Chondrocyte (in vitro differentiated cells): ENCODE measurements at regions not wholly inside any gene's neighbourhood (a gene's known extent, or its start where the extent isn't known, plus 50 kb on each side); places are given as distances from the start of the nearest gene placed in this dataset.

Experiments used
- DNase-seq: peaks from one replicate; pipeline ENCODE4 v3.0.0; 2021; ENCODE audit warnings: mixed read lengths, low spot score
- H3K27ac Mint-ChIP-seq: one replicate; pipeline ENCODE4 v1.8.0; 2021; ENCODE audit warnings: mild to moderate bottlenecking, moderate library complexity, mixed read lengths; ENCODE audit not compliant: unreplicated experiment
- H3K27me3 Mint-ChIP-seq: 2 replicates; pipeline ENCODE4 v1.8.0; 2021; ENCODE audit warnings: low read depth, mixed read lengths
- H3K36me3 Mint-ChIP-seq: 2 replicates; pipeline ENCODE4 v1.8.0; 2021; ENCODE audit warnings: low read depth, mixed read lengths
- H3K4me1 Mint-ChIP-seq: 2 replicates; pipeline ENCODE4 v1.8.0; 2021; ENCODE audit warnings: low read depth, mild to moderate bottlenecking, mixed read lengths
- H3K4me3 Mint-ChIP-seq: one replicate; pipeline ENCODE4 v1.8.0; 2021; ENCODE audit warnings: mild to moderate bottlenecking, moderate library complexity, mixed read lengths; ENCODE audit not compliant: unreplicated experiment
- H3K9me3 Mint-ChIP-seq: 2 replicates; pipeline ENCODE4 v1.8.0; 2021; ENCODE audit warnings: low read depth, mixed read lengths
- TF ChIP-seq, protein P1 (sequence below): fragments of 200-600 bp; sonication (generic); IDR thresholded peaks from 2 replicates; pipeline ENCODE4 v1.5.0; 2021; ENCODE audit warnings: antibody characterized with exemption, mild to moderate bottlenecking, moderate library complexity

GRCh38 chr6:3594201-3594600, 137.4 kb upstream of the SLC22A23 start:
- peaks cover 9% of the 10 kb centered on the region for H3K9me3 Mint-ChIP-seq
- no peaks in the 10 kb centered on the region for H3K27me3 Mint-ChIP-seq
- peaks cover 1% of the 10 kb centered on the region for H3K36me3 Mint-ChIP-seq
- H3K4me3 Mint-ChIP-seq = no peak overlapping the region
- H3K27ac Mint-ChIP-seq = no peak overlapping the region
- peaks cover 18% of the 10 kb centered on the region for H3K4me1 Mint-ChIP-seq
- TF ChIP-seq, protein P1, sequence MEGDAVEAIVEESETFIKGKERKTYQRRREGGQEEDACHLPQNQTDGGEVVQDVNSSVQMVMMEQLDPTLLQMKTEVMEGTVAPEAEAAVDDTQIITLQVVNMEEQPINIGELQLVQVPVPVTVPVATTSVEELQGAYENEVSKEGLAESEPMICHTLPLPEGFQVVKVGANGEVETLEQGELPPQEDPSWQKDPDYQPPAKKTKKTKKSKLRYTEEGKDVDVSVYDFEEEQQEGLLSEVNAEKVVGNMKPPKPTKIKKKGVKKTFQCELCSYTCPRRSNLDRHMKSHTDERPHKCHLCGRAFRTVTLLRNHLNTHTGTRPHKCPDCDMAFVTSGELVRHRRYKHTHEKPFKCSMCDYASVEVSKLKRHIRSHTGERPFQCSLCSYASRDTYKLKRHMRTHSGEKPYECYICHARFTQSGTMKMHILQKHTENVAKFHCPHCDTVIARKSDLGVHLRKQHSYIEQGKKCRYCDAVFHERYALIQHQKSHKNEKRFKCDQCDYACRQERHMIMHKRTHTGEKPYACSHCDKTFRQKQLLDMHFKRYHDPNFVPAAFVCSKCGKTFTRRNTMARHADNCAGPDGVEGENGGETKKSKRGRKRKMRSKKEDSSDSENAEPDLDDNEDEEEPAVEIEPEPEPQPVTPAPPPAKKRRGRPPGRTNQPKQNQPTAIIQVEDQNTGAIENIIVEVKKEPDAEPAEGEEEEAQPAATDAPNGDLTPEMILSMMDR = no peak
- no peak for DNase-seq

GRCh38 chr6:3593161-3593560, 136.3 kb upstream of the SLC22A23 start:
- no peaks in the 10 kb centered on the region for H3K9me3 Mint-ChIP-seq
- no peak overlapping the region for H3K4me3 Mint-ChIP-seq
- no peaks in the 10 kb centered on the region for H3K36me3 Mint-ChIP-seq
- DNase-seq = no peak
- no peak overlapping the region for H3K27ac Mint-ChIP-seq
- TF ChIP-seq, protein P1 = no peak
- no peaks in the 10 kb centered on the region for H3K27me3 Mint-ChIP-seq
- peaks cover 18% of the 10 kb centered on the region for H3K4me1 Mint-ChIP-seq

DNA sequence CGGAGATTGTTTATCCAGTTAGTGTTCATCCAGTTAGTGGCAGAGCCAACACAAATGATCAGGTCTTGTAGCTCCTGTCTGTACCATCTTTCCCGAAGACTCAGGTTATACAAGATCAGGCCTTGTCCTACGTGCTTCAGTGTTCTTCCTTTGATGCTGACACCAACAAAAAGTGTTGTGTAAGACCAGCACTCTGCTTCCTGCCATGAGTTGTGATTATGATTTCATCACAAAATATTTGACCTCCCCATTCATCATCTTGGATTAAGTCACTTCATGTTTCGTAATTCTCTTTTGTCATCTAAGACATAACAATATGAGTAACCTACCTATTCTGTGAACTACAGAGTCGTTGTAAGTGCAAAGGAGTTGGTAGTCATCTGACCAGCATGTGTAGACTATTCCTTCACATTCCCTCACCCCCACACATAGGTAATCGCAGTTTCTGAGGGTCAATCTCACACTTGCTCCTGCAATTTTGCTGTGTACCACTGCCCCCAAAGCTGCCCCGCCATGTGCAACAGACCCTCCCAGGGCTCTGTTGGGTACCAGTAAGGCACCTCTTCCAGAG, 135.6 kb upstream of the SLC22A23 start:
- H3K4me1 Mint-ChIP-seq = peaks cover 18% of the 10 kb centered on the region
- H3K27me3 Mint-ChIP-seq = no peaks in the 10 kb centered on the region
- peaks cover 5% of the 10 kb centered on the region for H3K9me3 Mint-ChIP-seq
- DNase-seq = no peak
- peak overlapping the region; percentile 32 for H3K27ac Mint-ChIP-seq
- no peak overlapping the region for H3K4me3 Mint-ChIP-seq
- no peaks in the 10 kb centered on the region for H3K36me3 Mint-ChIP-seq
- TF ChIP-seq, protein P1 = no peak

DNA sequence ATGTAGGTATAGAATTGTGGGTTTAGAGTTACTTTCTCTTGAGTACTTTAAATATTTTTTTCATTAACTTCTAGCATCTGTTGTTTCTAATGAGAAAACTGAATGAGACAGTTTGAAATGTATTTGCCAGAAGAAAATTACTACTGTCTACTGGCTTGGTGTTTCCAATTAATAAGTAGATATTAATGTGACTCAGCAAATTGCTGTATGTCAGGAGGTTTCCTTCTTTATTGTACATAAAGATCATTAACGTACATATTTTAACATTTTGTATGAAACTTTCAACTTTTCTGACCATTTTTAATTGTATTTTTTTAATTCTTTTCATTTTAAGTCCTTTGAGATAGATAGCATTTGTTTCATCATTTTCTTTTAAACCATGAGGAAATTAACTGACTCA, 135.1 kb upstream of the SLC22A23 start:
- no peak for DNase-seq
- Mint-ChIP-seq H3K4me3 (no peak overlapping the region), H3K9me3 (peaks cover 9% of the 10 kb centered on the region), H3K4me1 (peaks cover 18% of the 10 kb centered on the region), H3K36me3 (no peaks in the 10 kb centered on the region), H3K27ac (peak overlapping the region; percentile 32), H3K27me3 (no peaks in the 10 kb centered on the region)
- TF ChIP-seq, protein P1 = no peak

DNA sequence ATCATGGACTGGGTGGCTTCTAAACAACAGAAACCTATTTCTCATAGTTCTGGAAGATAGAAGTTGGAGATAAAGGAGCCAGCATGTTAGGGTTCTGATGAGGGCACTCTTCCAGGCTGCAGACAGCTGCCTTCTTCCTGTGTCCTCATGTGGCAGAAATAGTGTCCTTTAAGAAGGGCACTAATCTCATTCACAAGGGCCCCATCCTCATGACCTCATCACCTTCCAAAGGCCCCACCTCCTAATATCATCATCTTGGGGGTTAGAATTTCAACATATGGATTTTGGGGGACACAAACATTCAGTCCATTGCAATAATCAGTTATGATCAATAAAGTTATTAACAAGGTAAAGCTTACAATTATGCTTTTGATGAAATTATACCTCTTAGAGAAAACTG, 130.8 kb upstream of the SLC22A23 start:
- no peak overlapping the region for H3K27ac Mint-ChIP-seq
- no peak for DNase-seq
- H3K9me3 Mint-ChIP-seq = peaks cover 12% of the 10 kb centered on the region
- H3K4me1 Mint-ChIP-seq = peaks cover 13% of the 10 kb centered on the region
- H3K27me3 Mint-ChIP-seq = no peaks in the 10 kb centered on the region
- no peak overlapping the region for H3K4me3 Mint-ChIP-seq
- TF ChIP-seq, protein P1 = no peak
- H3K36me3 Mint-ChIP-seq = no peaks in the 10 kb centered on the region
